Tibial nerve (tissue), 3 donors: ENCODE measurements at regions not wholly inside any gene's neighbourhood (a gene's known extent, or its start where the extent isn't known, plus 50 kb on each side); places are given as distances from the start of the nearest gene placed in this dataset.

Experiments used
- POLR2A ChIP-seq, 2 donors: fragments of 450-650 bp; IDR thresholded peaks; one replicate each; pipeline ENCODE4 v1.6.1; 2017; ENCODE audit warnings: antibody characterized with exemption in 2 of 2, mild to moderate bottlenecking in 2 of 2, moderate library complexity in 2 of 2
- TF ChIP-seq, protein P1 (sequence below), 5 experiments: fragments of 200-600 bp in 3 of 5; fragments of 450-650 bp in 2 of 5; sonication (generic) in 3 of 5; IDR thresholded peaks; one replicate each; pipeline ENCODE4 v1.5.1; 2016 to 2019; ENCODE audit warnings: antibody characterized with exemption in 5 of 5, mild to moderate bottlenecking in 3 of 5, moderate library complexity in 2 of 5

DNA sequence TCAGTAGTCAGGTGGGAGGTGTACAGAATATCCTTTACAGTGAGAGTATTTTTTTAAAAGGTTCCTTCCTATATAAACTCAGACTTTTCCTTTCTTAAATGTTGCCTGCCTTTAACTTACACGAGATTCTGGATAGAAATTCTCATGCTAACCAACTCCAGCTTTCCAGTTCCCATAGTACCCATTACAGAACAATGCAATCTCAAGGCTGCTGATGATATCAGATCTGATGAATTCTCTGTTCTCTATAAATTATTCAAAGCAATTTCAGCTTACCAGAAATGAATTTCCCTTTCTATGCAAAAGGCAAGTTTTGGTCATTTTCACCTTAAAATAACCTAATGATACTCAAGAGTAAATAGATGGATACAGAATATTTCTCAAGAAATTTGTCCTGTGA is 90.3 kb downstream of the NUDT12 start:
- no peak for TF ChIP-seq POLR2A (IDR thresholded peaks at IDR 0.05)
- TF ChIP-seq, protein P1, sequence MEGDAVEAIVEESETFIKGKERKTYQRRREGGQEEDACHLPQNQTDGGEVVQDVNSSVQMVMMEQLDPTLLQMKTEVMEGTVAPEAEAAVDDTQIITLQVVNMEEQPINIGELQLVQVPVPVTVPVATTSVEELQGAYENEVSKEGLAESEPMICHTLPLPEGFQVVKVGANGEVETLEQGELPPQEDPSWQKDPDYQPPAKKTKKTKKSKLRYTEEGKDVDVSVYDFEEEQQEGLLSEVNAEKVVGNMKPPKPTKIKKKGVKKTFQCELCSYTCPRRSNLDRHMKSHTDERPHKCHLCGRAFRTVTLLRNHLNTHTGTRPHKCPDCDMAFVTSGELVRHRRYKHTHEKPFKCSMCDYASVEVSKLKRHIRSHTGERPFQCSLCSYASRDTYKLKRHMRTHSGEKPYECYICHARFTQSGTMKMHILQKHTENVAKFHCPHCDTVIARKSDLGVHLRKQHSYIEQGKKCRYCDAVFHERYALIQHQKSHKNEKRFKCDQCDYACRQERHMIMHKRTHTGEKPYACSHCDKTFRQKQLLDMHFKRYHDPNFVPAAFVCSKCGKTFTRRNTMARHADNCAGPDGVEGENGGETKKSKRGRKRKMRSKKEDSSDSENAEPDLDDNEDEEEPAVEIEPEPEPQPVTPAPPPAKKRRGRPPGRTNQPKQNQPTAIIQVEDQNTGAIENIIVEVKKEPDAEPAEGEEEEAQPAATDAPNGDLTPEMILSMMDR (IDR thresholded peaks at IDR 0.05) = no peak
